ENCODE measurements at regions not wholly inside any gene's neighbourhood (a gene's known extent, or its start where the extent isn't known, plus 50 kb on each side); places are given as distances from the start of the nearest gene placed in this dataset.
"Not testable (repeated sequence)": the region's sequence is repeated elsewhere in the genome, so short reads cannot be mapped to it uniquely, and the experiment has no call there.

DNA sequence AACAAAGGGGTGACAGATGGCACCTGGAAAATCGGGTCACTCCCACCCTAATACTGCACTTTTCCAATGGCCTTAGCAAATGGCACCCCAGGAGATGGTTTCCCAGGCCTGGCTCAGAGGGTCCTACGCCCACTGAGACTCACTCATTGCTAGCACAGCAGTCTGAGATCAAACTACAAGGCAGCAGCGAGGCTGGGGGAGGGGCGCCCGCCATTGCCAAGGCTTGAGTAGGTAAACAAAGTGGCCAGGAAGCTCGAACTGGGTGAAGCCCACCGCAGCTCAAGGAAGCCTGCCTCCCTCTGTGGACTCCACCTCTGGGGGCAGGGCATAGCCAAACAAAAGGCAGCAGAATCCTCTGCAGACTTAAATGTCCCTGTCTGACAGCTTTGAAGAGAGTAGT, 467.2 kb downstream of the EPHA7 start:
- TF ChIP-seq POLR2A (IDR thresholded peaks at IDR 0.05; ENCODE audit: extremely low read depth, insufficient read length); MYC (IDR thresholded peaks at IDR 0.05; ENCODE audit: low read depth, low read length): not testable (repeated sequence)
- TF ChIP-seq, protein P1, sequence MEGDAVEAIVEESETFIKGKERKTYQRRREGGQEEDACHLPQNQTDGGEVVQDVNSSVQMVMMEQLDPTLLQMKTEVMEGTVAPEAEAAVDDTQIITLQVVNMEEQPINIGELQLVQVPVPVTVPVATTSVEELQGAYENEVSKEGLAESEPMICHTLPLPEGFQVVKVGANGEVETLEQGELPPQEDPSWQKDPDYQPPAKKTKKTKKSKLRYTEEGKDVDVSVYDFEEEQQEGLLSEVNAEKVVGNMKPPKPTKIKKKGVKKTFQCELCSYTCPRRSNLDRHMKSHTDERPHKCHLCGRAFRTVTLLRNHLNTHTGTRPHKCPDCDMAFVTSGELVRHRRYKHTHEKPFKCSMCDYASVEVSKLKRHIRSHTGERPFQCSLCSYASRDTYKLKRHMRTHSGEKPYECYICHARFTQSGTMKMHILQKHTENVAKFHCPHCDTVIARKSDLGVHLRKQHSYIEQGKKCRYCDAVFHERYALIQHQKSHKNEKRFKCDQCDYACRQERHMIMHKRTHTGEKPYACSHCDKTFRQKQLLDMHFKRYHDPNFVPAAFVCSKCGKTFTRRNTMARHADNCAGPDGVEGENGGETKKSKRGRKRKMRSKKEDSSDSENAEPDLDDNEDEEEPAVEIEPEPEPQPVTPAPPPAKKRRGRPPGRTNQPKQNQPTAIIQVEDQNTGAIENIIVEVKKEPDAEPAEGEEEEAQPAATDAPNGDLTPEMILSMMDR (IDR thresholded peaks at IDR 0.05; ENCODE audit: low read depth, low read length): not testable (repeated sequence)
- TF ChIP-seq, protein P2, sequence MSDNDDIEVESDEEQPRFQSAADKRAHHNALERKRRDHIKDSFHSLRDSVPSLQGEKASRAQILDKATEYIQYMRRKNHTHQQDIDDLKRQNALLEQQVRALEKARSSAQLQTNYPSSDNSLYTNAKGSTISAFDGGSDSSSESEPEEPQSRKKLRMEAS (IDR thresholded peaks at IDR 0.05; ENCODE audit: low read depth, low read length): not testable (repeated sequence)
